ENCODE measurements at regions not wholly inside any gene's neighbourhood (a gene's known extent, or its start where the extent isn't known, plus 50 kb on each side); places are given as distances from the start of the nearest gene placed in this dataset.

GRCh38 chr2:175461839-175462238 is 280.3 kb upstream of the ATP5MC3 start:
- peaks cover 10% of the 10 kb centered on the region for H3K9me3 ChIP-seq (ENCODE audit: control insufficient read depth, low read length)
- H3K9me3 Mint-ChIP-seq: peaks cover 27% of the 10 kb centered on the region
- H3K27me3 ChIP-seq (ENCODE audit: control insufficient read depth, insufficient read depth, low read length, poor library complexity, severe bottlenecking): no peaks in the 10 kb centered on the region
- H3K4me1 Mint-ChIP-seq: peaks cover 11% of the 10 kb centered on the region
- H3K4me3 ChIP-seq (ENCODE audit: low read length): no peak overlapping the region
- peaks cover 4% of the 10 kb centered on the region for H3K36me3 Mint-ChIP-seq (ENCODE audit: low read depth)
- 95 to 96% methylated on average over 5 of the region's 5 CpGs for WGBS, 2 experiments (ENCODE audit: insufficient coverage in 1 of 2, insufficient read length in 1 of 2)
- H3K4me1 ChIP-seq (ENCODE audit: control insufficient read depth, insufficient read depth, low read length): no peaks in the 10 kb centered on the region
- H3K27ac ChIP-seq (ENCODE audit: low read depth, low read length): no peak overlapping the region
- TF ChIP-seq CTCF (conservative IDR thresholded peaks at IDR 0.05): no peak
- H3K9ac ChIP-seq (ENCODE audit: extremely low read depth, low read length, poor library complexity, severe bottlenecking): no peak overlapping the region
- no peak for DNase-seq
- no peak overlapping the region for H3K4me3 Mint-ChIP-seq
- H3K27me3 Mint-ChIP-seq (ENCODE audit: insufficient read depth): no peaks in the 10 kb centered on the region
- H3K36me3 ChIP-seq (ENCODE audit: control insufficient read depth, insufficient read depth, low read length): no peaks in the 10 kb centered on the region
- no peak overlapping the region for H3K27ac Mint-ChIP-seq

GRCh38 chr2:175457895-175458448 is 276.5 kb upstream of the ATP5MC3 start:
- H3K27ac ChIP-seq (ENCODE audit: low read depth, low read length): no peak overlapping the region
- 83 to 88% methylated on average over 7 of the region's 7 CpGs for WGBS, 2 experiments (ENCODE audit: insufficient coverage in 1 of 2, insufficient read length in 1 of 2)

GRCh38 chr2:175454953-175455389 is 273.5 kb upstream of the ATP5MC3 start:
- Histone ChIP-seq H3K9me3 (ENCODE audit: control insufficient read depth, low read length) (no peaks in the 10 kb centered on the region), H3K4me1 (ENCODE audit: control insufficient read depth, insufficient read depth, low read length) (no peaks in the 10 kb centered on the region), H3K36me3 (ENCODE audit: control insufficient read depth, insufficient read depth, low read length) (no peaks in the 10 kb centered on the region), H3K9ac (ENCODE audit: extremely low read depth, low read length, poor library complexity, severe bottlenecking) (no peak overlapping the region), H3K4me3 (ENCODE audit: low read length) (no peak overlapping the region), H3K27me3 (ENCODE audit: control insufficient read depth, insufficient read depth, low read length, poor library complexity, severe bottlenecking) (no peaks in the 10 kb centered on the region), H3K27ac (ENCODE audit: low read depth, low read length) (no peak overlapping the region)
- H3K9me3 Mint-ChIP-seq: peaks cover 6% of the 10 kb centered on the region
- 88 to 91% methylated on average over 3 to 4 of the region's 4 CpGs for WGBS, 2 experiments (ENCODE audit: insufficient coverage in 1 of 2, insufficient read length in 1 of 2)
- H3K36me3 Mint-ChIP-seq (ENCODE audit: low read depth): peaks cover 4% of the 10 kb centered on the region
- H3K4me1 Mint-ChIP-seq: peaks cover 1% of the 10 kb centered on the region
- peaks cover 3% of the 10 kb centered on the region for H3K27me3 Mint-ChIP-seq (ENCODE audit: insufficient read depth)
- H3K4me3 Mint-ChIP-seq: no peak overlapping the region
- H3K27ac Mint-ChIP-seq: no peak overlapping the region
- TF ChIP-seq CTCF (conservative IDR thresholded peaks at IDR 0.05): peak; percentile 12
- no peak for DNase-seq

More at GRCh38 chr2:175457895-175458448, 276.5 kb upstream of the ATP5MC3 start:
- no peaks in the 10 kb centered on the region for H3K4me1 ChIP-seq (ENCODE audit: control insufficient read depth, insufficient read depth, low read length)
- TF ChIP-seq CTCF (conservative IDR thresholded peaks at IDR 0.05): no peak
- H3K4me3 ChIP-seq (ENCODE audit: low read length): no peak overlapping the region
- peaks cover 1% of the 10 kb centered on the region for H3K27me3 Mint-ChIP-seq (ENCODE audit: insufficient read depth)
- H3K9me3 Mint-ChIP-seq: peaks cover 27% of the 10 kb centered on the region
- peaks cover 1% of the 10 kb centered on the region for H3K4me1 Mint-ChIP-seq
- H3K27ac Mint-ChIP-seq: no peak overlapping the region
- H3K9ac ChIP-seq (ENCODE audit: extremely low read depth, low read length, poor library complexity, severe bottlenecking): no peak overlapping the region
- H3K27me3 ChIP-seq (ENCODE audit: control insufficient read depth, insufficient read depth, low read length, poor library complexity, severe bottlenecking): no peaks in the 10 kb centered on the region
- H3K36me3 ChIP-seq (ENCODE audit: control insufficient read depth, insufficient read depth, low read length): no peaks in the 10 kb centered on the region
- no peak for DNase-seq
- peaks cover 10% of the 10 kb centered on the region for H3K9me3 ChIP-seq (ENCODE audit: control insufficient read depth, low read length)
- peaks cover 4% of the 10 kb centered on the region for H3K36me3 Mint-ChIP-seq (ENCODE audit: low read depth)
- no peak overlapping the region for H3K4me3 Mint-ChIP-seq

Data from endodermal cell (in vitro differentiated cells).